PFSK-1 (cell line): ENCODE measurements at regions not wholly inside any gene's neighbourhood (a gene's known extent, or its start where the extent isn't known, plus 50 kb on each side); places are given as distances from the start of the nearest gene placed in this dataset.

ENCODE experiments used
- FOXP2 ChIP-seq: optimal IDR thresholded peaks from 2 replicates; pipeline ENCODE3; 2011; ENCODE audit warnings: borderline replicate concordance, control low read depth, inconsistent platforms; ENCODE audit not compliant: insufficient read depth; ENCODE audit errors: extremely low read length, extremely low read depth
- POLR2AphosphoS5 ChIP-seq: IDR thresholded peaks from 2 replicates; pipeline ENCODE4 v1.6.1; 2012; ENCODE audit warnings: low read depth, mild to moderate bottlenecking, control low read depth, low read length, moderate library complexity
- REST ChIP-seq, 2 experiments: IDR thresholded peaks; 2 replicates each; pipeline versions ENCODE4 v1.6.1 to v1.8.0; 2011 to 2012; ENCODE audit warnings: low read depth in 2 of 2, low read length in 2 of 2, control low read depth in 1 of 2, inconsistent platforms in 1 of 2, mild to moderate bottlenecking in 1 of 2, moderate library complexity in 1 of 2; ENCODE audit not compliant: insufficient read depth in 1 of 2
- SIN3A ChIP-seq: IDR thresholded peaks from 2 replicates; pipeline ENCODE4 v1.6.1; 2012; ENCODE audit warnings: mild to moderate bottlenecking, low read length, moderate library complexity, borderline replicate concordance; ENCODE audit not compliant: insufficient read depth
- TAF1 ChIP-seq: IDR thresholded peaks from 2 replicates; pipeline ENCODE4 v1.6.1; 2012; ENCODE audit warnings: low read length, control low read depth, borderline replicate concordance; ENCODE audit not compliant: insufficient read depth

DNA sequence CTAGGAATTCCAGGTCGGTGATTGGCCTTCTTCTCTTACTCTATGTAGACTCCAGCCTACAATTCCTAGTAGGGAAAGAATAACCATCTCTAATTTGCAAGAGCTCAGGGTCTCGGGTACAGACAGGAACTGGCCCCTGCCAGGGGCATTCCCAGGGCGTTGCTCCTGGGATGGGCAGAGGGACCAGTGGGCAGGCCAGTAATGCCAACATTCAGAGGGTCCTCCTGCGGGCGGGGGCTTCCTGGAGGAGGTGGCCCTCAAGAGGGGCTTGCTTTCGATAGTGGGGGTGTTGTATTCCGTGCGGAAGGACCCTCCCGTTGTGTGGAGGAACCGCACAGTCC, 94.3 kb upstream of the PRNP start:
- TF ChIP-seq FOXP2 = no peak
- TF ChIP-seq POLR2AphosphoS5 = no peak
- no peak for TF ChIP-seq REST (IDR thresholded peaks at IDR 0.05; ENCODE audit: insufficient read depth in 1 of 2, low read depth in 2 of 2, low read length in 2 of 2)
- TF ChIP-seq TAF1 = no peak
- no peak for TF ChIP-seq SIN3A

GRCh38 chr20:4585758-4586157, 100.5 kb upstream of the PRNP start:
- TF ChIP-seq POLR2AphosphoS5 (no peak), FOXP2 (no peak), SIN3A (no peak), REST (IDR thresholded peaks at IDR 0.05; ENCODE audit: insufficient read depth in 1 of 2, low read depth in 2 of 2, low read length in 2 of 2) (no peak), TAF1 (no peak)

DNA sequence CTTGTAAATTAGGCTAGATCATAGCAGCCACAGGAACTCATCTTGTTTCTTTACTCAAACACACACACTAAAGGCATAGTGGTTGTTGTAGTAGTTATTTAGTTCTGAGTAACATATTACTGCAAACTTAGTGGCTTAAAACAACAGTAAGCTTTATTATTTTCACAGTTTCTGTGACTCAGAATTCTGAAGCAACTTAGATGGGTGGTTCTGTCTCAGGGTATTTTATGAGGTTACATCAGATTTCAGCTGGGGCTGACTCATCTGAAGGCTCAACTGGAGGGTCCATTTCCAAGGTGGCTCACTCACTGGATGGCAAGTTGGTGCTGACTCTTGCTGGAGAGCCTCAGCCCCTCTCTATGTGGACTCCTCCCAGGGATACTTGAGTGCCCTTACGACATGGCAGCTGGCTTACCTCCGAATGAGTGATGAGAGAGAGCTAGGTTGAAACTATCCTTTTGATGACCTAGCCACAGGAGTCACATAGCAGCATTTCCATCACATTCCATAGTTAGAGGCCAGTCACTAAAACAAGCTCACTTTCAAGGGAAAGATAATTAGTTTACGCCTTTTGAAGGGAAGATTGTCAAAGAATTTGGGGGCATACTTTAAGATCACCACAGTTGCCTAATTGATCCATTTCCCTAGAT, 101.0 kb upstream of the PRNP start:
- TF ChIP-seq SIN3A (no peak), REST (IDR thresholded peaks at IDR 0.05; ENCODE audit: insufficient read depth in 1 of 2, low read depth in 2 of 2, low read length in 2 of 2) (no peak), FOXP2 (no peak), TAF1 (no peak), POLR2AphosphoS5 (no peak)

- TF ChIP-seq SIN3A = no peak
- no peak for TF ChIP-seq POLR2AphosphoS5
- TF ChIP-seq REST (IDR thresholded peaks at IDR 0.05; ENCODE audit: insufficient read depth in 1 of 2, low read depth in 2 of 2, low read length in 2 of 2) = no peak
- no peak for TF ChIP-seq TAF1
- no peak for TF ChIP-seq FOXP2
Observed at GRCh38 chr20:4584510-4584909, 101.7 kb upstream of the PRNP start.
